Stimulated activated CD8-positive, alpha-beta memory T cell treated with anti-CD3 and anti-CD28 coated beads, Interleukin-12 subunit alpha, Interleukin-12 subunit beta, amount 100 ng/mL, for 24 hours (primary cell): ENCODE measurements at regions not wholly inside any gene's neighbourhood (a gene's known extent, or its start where the extent isn't known, plus 50 kb on each side); places are given as distances from the start of the nearest gene placed in this dataset.

Source experiments
- DNase-seq: peaks from one replicate; pipeline ENCODE4 v3.0.0-alpha.2; 2020; ENCODE audit errors: extremely low read depth

DNA sequence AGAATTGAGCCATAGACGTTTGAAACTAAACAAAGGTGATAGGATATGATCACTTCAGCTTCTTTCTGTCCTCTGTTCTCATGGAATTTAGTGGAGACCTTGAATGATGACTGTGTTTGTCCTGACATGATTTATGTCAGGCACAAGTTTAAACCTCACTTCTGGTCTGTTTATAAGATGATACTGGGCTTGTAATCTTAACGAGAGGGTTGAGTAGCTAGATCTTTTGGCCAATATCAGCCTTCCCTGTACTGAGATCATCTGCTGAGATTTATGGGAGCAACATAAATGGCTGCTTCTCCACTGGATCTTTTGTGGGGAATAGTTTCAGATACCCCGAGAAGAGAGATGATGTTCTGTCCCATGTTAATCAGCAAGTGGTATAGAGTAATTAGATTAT, 121.8 kb upstream of the OBI1 start:
- no peak for DNase-seq

DNA sequence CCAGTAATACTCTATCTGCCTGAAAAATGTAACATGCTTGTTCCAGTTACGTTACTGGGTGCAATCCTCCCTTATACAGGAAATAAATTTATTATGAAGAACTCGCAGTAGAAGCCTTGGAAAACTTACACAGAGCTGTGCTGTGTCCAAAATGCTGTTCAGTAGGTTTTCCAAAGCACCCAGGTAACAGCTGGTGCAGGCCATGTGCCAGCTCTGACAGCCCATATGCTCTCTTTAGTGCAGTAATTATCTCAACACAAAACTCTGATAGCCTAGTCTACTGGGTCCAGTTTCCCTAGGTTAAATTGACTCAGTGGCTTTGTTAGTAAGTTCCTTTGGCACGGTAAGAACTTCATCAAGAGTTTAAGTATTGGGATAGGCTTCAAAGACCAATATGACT, 120.7 kb upstream of the OBI1 start:
- DNase-seq: no peak

- DNase-seq: no peak
Observed at GRCh38 chr13:78777976-78778375, 119.0 kb upstream of the OBI1 start.

DNA sequence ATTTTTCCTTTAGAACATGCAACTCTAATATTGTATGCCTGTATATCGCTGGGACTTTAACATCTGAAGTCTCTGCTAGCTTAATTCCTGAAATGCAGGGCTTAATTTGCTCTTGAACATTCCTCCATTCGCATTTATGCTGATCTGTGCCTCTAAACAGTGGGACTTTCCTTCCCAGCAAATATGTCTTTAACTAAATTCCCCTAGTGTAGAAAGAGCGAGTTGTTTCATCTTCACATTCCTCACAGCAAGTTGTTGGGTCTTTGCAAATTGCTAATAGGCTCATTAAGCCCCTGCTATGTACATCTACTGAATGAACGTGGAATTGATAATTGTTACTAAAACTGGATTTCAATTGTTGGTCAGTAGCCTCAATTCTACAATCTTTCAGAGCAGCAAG, 118.4 kb upstream of the OBI1 start:
- DNase-seq: no peak

- DNase-seq: no peak
Observed at GRCh38 chr13:78772933-78773332, 114.0 kb upstream of the OBI1 start.

GRCh38 chr13:78770601-78771000, 111.6 kb upstream of the OBI1 start:
- DNase-seq: no peak

GRCh38 chr13:78768950-78769349, 110.0 kb upstream of the OBI1 start:
- no peak for DNase-seq

DNA sequence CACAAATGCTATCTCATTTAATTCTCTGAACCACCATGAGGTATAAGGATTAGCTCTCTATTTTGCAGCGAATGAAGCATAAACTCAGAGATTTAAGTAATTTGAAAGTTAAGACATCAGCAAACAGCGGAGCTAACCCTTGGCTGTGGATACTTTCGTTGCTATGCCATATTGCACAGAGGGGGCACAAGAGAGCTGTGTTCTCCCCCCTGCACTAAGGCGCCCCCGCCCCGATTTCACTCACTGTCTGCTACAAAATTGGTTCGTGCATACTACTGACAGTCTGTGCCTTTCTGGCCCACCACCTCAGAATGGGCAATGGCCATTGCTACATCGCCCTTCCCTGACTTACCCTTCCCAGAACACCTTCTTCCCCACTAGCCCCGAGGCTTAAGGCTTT, 105.7 kb upstream of the OBI1 start:
- DNase-seq: no peak

- no peak for DNase-seq
Observed at GRCh38 chr13:78762825-78763224, 103.9 kb upstream of the OBI1 start.

- DNase-seq: no peak
Observed at GRCh38 chr13:78759704-78760103, 100.7 kb upstream of the OBI1 start.

DNA sequence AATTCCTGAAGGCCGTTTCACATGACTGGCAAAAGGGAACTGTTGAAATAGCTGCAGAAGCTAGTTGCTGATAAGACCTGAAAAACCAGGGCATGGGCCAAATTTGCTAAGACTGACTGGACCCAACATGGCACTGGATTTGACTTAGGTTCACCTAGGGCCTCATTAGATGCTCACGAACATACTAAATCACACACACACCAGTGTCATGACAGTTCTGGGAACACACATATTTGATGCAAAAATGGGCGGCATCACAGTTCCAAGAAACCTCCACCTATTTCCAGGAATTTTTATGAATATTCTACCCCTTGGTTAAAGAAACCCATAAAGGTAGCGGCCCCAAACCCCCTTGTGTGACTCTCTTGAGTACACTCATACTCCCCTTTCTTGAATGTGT, 99.6 kb upstream of the OBI1 start:
- no peak for DNase-seq

DNA sequence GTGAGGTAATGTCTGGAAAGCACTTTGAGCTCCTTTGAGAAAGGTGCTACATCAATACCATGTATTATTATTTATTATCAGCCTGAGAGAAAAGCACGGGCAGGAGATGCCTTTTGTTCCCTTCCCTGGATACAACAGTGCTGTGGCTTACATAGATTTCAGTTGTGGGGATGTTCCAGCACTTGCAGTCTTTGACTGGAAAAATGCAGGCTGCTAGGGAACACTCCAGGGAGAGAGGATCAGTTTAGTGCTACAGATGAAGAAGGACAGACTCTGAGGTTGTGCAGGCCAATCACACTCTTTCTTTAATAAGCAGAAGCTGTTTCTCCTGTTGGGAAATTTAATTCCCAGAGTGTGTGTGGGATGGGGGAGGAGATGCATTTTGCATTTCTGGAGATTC, 94.5 kb upstream of the OBI1 start:
- no peak for DNase-seq

GRCh38 chr13:78750735-78751134, 91.8 kb upstream of the OBI1 start:
- DNase-seq: no peak

DNA sequence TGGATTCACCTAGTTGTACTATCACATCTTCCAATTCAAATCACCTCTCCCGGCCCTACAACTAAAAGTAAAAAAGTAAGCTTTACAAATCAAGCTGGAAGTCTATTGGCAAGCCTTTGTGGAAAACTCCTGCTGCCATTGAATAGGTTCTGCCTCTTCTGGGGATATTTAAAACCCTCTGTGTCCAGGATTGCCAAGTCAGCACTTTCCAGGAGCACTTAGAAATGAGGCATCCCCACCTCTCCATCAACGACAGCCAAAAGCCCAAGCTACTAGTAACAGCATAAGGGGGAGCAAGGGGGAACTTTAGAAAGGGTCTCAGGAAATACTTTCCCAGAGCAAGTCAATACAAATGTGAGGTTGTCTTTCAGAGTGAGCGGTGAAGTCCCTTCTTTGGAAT, 85.0 kb upstream of the OBI1 start:
- no peak for DNase-seq

GRCh38 chr13:78742659-78743058, 83.7 kb upstream of the OBI1 start:
- no peak for DNase-seq

DNA sequence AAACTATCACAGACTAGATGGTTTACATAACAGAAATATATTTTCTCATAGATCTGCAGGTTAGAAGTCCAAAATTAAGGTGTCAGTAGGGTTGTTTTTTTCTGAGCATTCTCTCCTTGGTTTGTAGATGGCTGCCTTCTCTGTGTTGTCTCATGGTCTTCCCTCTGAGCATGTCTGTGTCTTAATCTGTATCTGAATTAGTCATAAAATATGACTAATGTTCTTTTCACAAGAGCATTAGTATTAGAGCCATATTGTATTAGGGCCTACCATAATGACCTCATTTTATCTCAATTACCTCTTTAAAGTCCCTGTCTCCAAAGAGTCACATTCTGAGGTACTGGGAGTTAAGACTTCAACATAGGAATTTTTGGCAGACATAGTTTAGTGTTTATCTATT, 77.2 kb upstream of the OBI1 start:
- no peak for DNase-seq

DNA sequence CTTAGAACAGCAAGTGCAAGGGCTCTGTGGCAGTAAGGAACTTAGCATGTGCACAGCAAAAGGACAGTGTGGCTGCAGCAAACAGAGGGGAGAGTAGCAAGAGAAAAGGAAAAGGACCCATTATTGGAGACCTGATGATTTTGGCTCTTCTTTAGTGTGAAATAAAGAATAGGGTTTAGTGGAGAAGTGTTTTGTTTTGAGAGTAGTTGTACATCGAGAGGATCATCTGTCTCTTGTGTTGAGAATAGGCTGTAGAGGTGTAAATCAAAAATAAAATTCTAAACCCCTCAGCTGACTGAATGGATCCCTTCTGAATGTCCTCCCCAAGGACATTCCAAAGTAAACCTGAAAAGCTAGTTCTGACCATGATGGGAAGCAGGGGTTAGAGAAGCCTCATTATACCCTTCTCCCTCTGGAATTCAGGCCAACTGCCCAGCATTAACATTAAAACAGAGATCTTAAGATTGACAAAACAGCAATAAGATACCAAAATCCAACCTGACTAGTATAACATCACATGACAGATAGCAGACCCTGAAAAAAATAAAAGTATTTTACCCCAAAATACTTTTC, 73.6 kb upstream of the OBI1 start:
- no peak for DNase-seq

DNA sequence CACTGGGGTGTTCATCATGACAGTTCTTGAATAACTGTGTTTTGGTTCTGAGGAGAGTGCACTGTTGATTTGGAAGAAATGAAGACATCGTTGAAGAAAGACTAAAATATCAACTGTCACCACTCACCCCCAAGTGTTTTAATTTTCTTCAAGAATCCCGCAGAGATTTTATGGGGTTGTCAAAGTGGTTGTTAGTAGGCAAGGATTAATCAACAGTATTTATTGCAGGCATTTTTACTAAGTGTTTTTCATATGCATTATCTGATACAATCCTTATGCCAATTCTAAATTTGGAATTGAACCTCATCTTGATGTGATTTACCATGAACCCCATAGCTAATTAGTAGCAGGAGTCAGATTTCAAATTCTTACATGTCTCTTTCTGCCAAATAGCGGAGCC, 63.7 kb upstream of the OBI1 start:
- DNase-seq: no peak

- DNase-seq: no peak
Observed at GRCh38 chr13:78719367-78719766, 60.4 kb upstream of the OBI1 start.

DNA sequence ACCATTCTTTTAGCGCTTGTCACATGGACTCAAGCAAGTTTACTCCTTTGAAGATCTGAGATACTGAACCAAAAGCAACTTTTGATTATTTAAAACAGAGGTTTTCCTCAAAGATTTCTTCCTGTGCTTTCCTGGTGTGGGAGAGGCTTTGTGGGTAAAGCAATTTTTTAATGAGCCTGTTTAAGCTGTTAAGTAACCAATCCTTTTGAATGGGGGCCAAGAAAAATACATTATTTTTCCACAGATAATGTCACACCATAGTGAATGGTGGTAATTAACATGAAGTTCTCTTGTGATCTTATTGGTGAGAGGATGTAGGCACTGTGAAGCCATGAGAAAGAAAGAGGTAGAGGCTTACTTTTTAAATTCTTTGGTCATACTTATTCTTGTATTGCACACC, 55.8 kb upstream of the OBI1 start:
- DNase-seq: no peak

DNA sequence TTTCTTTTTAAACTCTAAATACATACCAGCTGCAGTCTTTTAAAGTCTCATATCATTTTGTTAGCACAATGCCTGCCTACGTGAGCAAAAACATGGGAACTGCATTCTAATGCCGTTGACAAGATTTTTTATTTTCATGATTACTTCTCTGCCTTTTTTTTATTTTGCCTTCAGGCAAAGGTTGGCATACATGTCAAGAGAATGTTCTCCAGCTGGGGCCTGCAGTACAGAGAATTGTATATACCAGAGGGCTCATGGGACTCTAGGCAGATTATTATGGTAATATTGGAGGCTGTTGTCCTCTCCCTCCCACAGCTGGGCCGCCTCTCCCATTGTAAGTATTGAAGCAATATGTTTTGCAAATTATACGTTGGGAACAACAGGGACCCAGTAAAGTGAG, 53.9 kb upstream of the OBI1 start:
- no peak for DNase-seq

DNA sequence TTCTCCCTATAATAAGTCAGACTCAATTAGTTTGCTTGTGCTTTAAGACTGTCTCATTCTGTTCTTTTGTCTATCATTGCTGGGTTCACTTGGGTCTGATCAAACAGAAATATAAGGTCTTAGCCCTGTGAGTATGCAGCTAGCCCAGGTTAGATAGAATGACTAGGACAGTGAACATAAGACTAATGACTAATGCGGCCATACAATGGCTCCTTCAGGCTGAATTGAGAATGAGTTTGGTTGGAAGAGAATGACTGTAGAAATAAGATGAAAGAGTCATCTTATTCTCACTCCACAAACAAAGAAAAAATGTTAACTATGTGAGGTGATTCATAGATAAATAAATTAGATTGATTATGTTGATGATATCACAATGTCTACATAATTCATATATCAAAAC, 50.1 kb upstream of the OBI1 start:
- no peak for DNase-seq
